ENCODE measurements at regions not wholly inside any gene's neighbourhood (a gene's known extent, or its start where the extent isn't known, plus 50 kb on each side); places are given as distances from the start of the nearest gene placed in this dataset.

GRCh38 chr2:120651818-120652217, 83.8 kb upstream of the GLI2 start:
- DNase-seq (ENCODE audit: extremely low read depth, low read depth) = no peak
- no peak for TF ChIP-seq CTCF (IDR thresholded peaks at IDR 0.05; ENCODE audit: low read depth, low read length)

- DNase-seq (ENCODE audit: extremely low read depth, low read depth) = no peak
- no peak for TF ChIP-seq CTCF (IDR thresholded peaks at IDR 0.05; ENCODE audit: low read depth, low read length)
Measured at GRCh38 chr2:120653046-120653445, 82.6 kb upstream of the GLI2 start.

- TF ChIP-seq CTCF (IDR thresholded peaks at IDR 0.05; ENCODE audit: low read depth, low read length) = no peak
- no peak for DNase-seq (ENCODE audit: extremely low read depth, low read depth)
Measured at GRCh38 chr2:120653871-120654270, 81.8 kb upstream of the GLI2 start.

GRCh38 chr2:120654381-120655134, 81.1 kb upstream of the GLI2 start:
- no peak for DNase-seq (ENCODE audit: extremely low read depth, low read depth)
- TF ChIP-seq CTCF (IDR thresholded peaks at IDR 0.05; ENCODE audit: low read depth, low read length) = no peak

GRCh38 chr2:120656273-120656950, 79.3 kb upstream of the GLI2 start:
- DNase-seq (ENCODE audit: extremely low read depth, low read depth) = no peak
- TF ChIP-seq CTCF (IDR thresholded peaks at IDR 0.05; ENCODE audit: low read depth, low read length) = no peak

GRCh38 chr2:120658042-120658769, 77.5 kb upstream of the GLI2 start:
- TF ChIP-seq CTCF (IDR thresholded peaks at IDR 0.05; ENCODE audit: low read depth, low read length) = no peak
- no peak for DNase-seq (ENCODE audit: extremely low read depth, low read depth)

GRCh38 chr2:120658770-120659158, 76.9 kb upstream of the GLI2 start:
- DNase-seq (ENCODE audit: extremely low read depth, low read depth) = no peak
- no peak for TF ChIP-seq CTCF (IDR thresholded peaks at IDR 0.05; ENCODE audit: low read depth, low read length)

Data from AG09319 (cell line).